NK-92 (cell line): ENCODE measurements at regions not wholly inside any gene's neighbourhood (a gene's known extent, or its start where the extent isn't known, plus 50 kb on each side); places are given as distances from the start of the nearest gene placed in this dataset.

Experiments used
- DNase-seq: peaks from one replicate; lab custom pipeline; 2025; ENCODE audit not compliant: unreplicated experiment; lab: John Stamatoyannopoulos, UW

GRCh38 chr9:105062222-105062855, 134.4 kb upstream of the ABCA1 start:
- no peak for DNase-seq

- DNase-seq, result no peak
These were observed 136.5 kb upstream of the ABCA1 start for GRCh38 chr9:105064248-105065097.

- DNase-seq, result no peak
These were observed 137.4 kb upstream of the ABCA1 start for GRCh38 chr9:105065098-105066088.

- no peak for DNase-seq
These were observed 138.4 kb upstream of the ABCA1 start for GRCh38 chr9:105066275-105066865.

- DNase-seq, result no peak
These were observed 140.1 kb upstream of the ABCA1 start for GRCh38 chr9:105067895-105068580.

GRCh38 chr9:105069285-105069684, 141.3 kb upstream of the ABCA1 start:
- DNase-seq, result no peak

- no peak for DNase-seq
These were observed 141.7 kb upstream of the ABCA1 start for GRCh38 chr9:105069696-105070095.

GRCh38 chr9:105070176-105070575, 142.2 kb upstream of the ABCA1 start:
- DNase-seq, result no peak

- DNase-seq, result no peak
These were observed 144.5 kb upstream of the ABCA1 start for GRCh38 chr9:105072476-105072875.

GRCh38 chr9:105073147-105073546, 145.2 kb upstream of the ABCA1 start:
- no peak for DNase-seq

GRCh38 chr9:105074491-105074890, 146.5 kb upstream of the ABCA1 start:
- no peak for DNase-seq

- no peak for DNase-seq
These were observed 148.8 kb upstream of the ABCA1 start for GRCh38 chr9:105076729-105077128.

GRCh38 chr9:105079457-105079856, 151.5 kb upstream of the ABCA1 start:
- no peak for DNase-seq

- no peak for DNase-seq
These were observed 154.9 kb upstream of the ABCA1 start for GRCh38 chr9:105082843-105083242.

- no peak for DNase-seq
These were observed 155.3 kb upstream of the ABCA1 start for GRCh38 chr9:105083256-105083655.

GRCh38 chr9:105087910-105088898, 156.2 kb upstream of the SLC44A1 start:
- no peak for DNase-seq

GRCh38 chr9:105089874-105090273, 154.6 kb upstream of the SLC44A1 start:
- no peak for DNase-seq

- no peak for DNase-seq
These were observed 153.3 kb upstream of the SLC44A1 start for GRCh38 chr9:105091004-105091640.

GRCh38 chr9:105093685-105094084, 150.8 kb upstream of the SLC44A1 start:
- no peak for DNase-seq
